Tibial artery (tissue), 4 donors: ENCODE measurements at regions not wholly inside any gene's neighbourhood (a gene's known extent, or its start where the extent isn't known, plus 50 kb on each side); places are given as distances from the start of the nearest gene placed in this dataset.

Source experiments
- DNase-seq, 2 donors: peaks; one replicate each; pipeline ENCODE4 v3.0.0-alpha.2; 2019
- H3K27ac ChIP-seq, 2 donors: fragments of 200-600 bp; sonication (generic) in 1 of 2; 1 replicate in 1 of 2; 2 replicates in 1 of 2; pipeline ENCODE4 v1.5.1; 2018 to 2019; ENCODE audit warnings: mild to moderate bottlenecking in 1 of 2
- H3K27me3 ChIP-seq, 2 donors: fragments of 200-600 bp; sonication (generic) in 1 of 2; one replicate each; pipeline versions ENCODE4 v1.5.1 to v1.6.0; 2016 to 2019
- H3K36me3 ChIP-seq, 3 donors: fragments of 200-600 bp; sonication (generic) in 2 of 3; one replicate each; pipeline ENCODE4 v1.5.1; 2016 to 2019; ENCODE audit warnings: mild to moderate bottlenecking in 2 of 3
- H3K4me1 ChIP-seq, 4 donors: fragments of 200-600 bp; sonication (generic) in 2 of 4; 1 replicate in 3 of 4; 2 replicates in 1 of 4; pipeline ENCODE4 v1.5.1; 2016 to 2019
- H3K4me3 ChIP-seq, 2 donors: fragments of 200-600 bp; sonication (generic) in 1 of 2; 1 replicate in 1 of 2; 2 replicates in 1 of 2; pipeline ENCODE4 v1.5.1; 2018 to 2019; ENCODE audit warnings: mild to moderate bottlenecking in 2 of 2
- H3K9me3 ChIP-seq, 3 donors: fragments of 200-600 bp; sonication (generic) in 1 of 3; one replicate each; pipeline ENCODE4 v1.5.1; 2016 to 2019
- CTCF ChIP-seq, 2 experiments: fragments of 200-600 bp in 1 of 2; fragments of 450-650 bp in 1 of 2; IDR thresholded peaks; one replicate each; pipeline ENCODE4 v1.5.1; 2017 to 2019; ENCODE audit warnings: antibody characterized with exemption in 2 of 2, mild to moderate bottlenecking in 1 of 2, moderate library complexity in 1 of 2
- intact Hi-C: fragments of 100-400 bp; cut with DNase I; formaldehyde crosslinking; loops from one replicate; pipeline ENCODE4 v1.15.0; 2023; ENCODE audit warnings: low total_unique reads

- Histone ChIP-seq H3K27me3 (no peaks in the 10 kb centered on the region), H3K27ac (no peak overlapping the region), H3K9me3 (no peaks in the 10 kb centered on the region), H3K4me3 (no peak overlapping the region), H3K4me1 (no peaks in the 10 kb centered on the region), H3K36me3 (no peaks in the 10 kb centered on the region)
- DNase-seq: no peak
- TF ChIP-seq CTCF (IDR thresholded peaks at IDR 0.05): no peak
- intact Hi-C loops: no loop called here
Observed at GRCh38 chr2:126503476-126503875, 152.5 kb upstream of the GYPC start.

- H3K36me3 ChIP-seq: no peaks in the 10 kb centered on the region
- no peak for DNase-seq
- H3K4me1 ChIP-seq: no peaks in the 10 kb centered on the region
- H3K9me3 ChIP-seq: no peaks in the 10 kb centered on the region
- H3K4me3 ChIP-seq: no peak overlapping the region
- H3K27ac ChIP-seq: no peak overlapping the region
- intact Hi-C loops: no loop called here
- TF ChIP-seq CTCF (IDR thresholded peaks at IDR 0.05): no peak
- no peaks in the 10 kb centered on the region for H3K27me3 ChIP-seq
Observed at GRCh38 chr2:126504949-126505348, 151.0 kb upstream of the GYPC start.

GRCh38 chr2:126506786-126507185 lies 149.2 kb upstream of the GYPC start:
- no peaks in the 10 kb centered on the region for H3K27me3 ChIP-seq
- no peak for TF ChIP-seq CTCF (IDR thresholded peaks at IDR 0.05)
- no peak overlapping the region for H3K27ac ChIP-seq
- no peaks in the 10 kb centered on the region for H3K4me1 ChIP-seq
- no peak for DNase-seq
- H3K36me3 ChIP-seq: no peaks in the 10 kb centered on the region
- intact Hi-C loops: no loop called here
- H3K9me3 ChIP-seq: no peaks in the 10 kb centered on the region
- no peak overlapping the region for H3K4me3 ChIP-seq

GRCh38 chr2:126507425-126507911 lies 148.5 kb upstream of the GYPC start:
- DNase-seq: no peak
- TF ChIP-seq CTCF (IDR thresholded peaks at IDR 0.05): no peak
- H3K27ac ChIP-seq: no peak overlapping the region
- H3K36me3 ChIP-seq: no peaks in the 10 kb centered on the region
- no peaks in the 10 kb centered on the region for H3K9me3 ChIP-seq
- H3K27me3 ChIP-seq: no peaks in the 10 kb centered on the region
- intact Hi-C loops: no loop called here
- no peaks in the 10 kb centered on the region for H3K4me1 ChIP-seq
- no peak overlapping the region for H3K4me3 ChIP-seq

- TF ChIP-seq CTCF (IDR thresholded peaks at IDR 0.05): no peak
- Histone ChIP-seq H3K4me1 (no peaks in the 10 kb centered on the region), H3K36me3 (no peaks in the 10 kb centered on the region), H3K27ac (no peak overlapping the region), H3K27me3 (no peaks in the 10 kb centered on the region), H3K4me3 (no peak overlapping the region), H3K9me3 (no peaks in the 10 kb centered on the region)
- intact Hi-C loops: no loop called here
- no peak for DNase-seq
Observed at GRCh38 chr2:126510356-126510755, 145.6 kb upstream of the GYPC start.

GRCh38 chr2:126510960-126511359 lies 145.0 kb upstream of the GYPC start:
- TF ChIP-seq CTCF (IDR thresholded peaks at IDR 0.05): no peak
- no peak overlapping the region for H3K4me3 ChIP-seq
- no peak overlapping the region for H3K27ac ChIP-seq
- no peaks in the 10 kb centered on the region for H3K27me3 ChIP-seq
- DNase-seq: no peak
- intact Hi-C loops: no loop called here
- no peaks in the 10 kb centered on the region for H3K9me3 ChIP-seq
- H3K4me1 ChIP-seq: no peaks in the 10 kb centered on the region
- no peaks in the 10 kb centered on the region for H3K36me3 ChIP-seq
